ENCODE measurements at regions not wholly inside any gene's neighbourhood (a gene's known extent, or its start where the extent isn't known, plus 50 kb on each side); places are given as distances from the start of the nearest gene placed in this dataset.

DNA sequence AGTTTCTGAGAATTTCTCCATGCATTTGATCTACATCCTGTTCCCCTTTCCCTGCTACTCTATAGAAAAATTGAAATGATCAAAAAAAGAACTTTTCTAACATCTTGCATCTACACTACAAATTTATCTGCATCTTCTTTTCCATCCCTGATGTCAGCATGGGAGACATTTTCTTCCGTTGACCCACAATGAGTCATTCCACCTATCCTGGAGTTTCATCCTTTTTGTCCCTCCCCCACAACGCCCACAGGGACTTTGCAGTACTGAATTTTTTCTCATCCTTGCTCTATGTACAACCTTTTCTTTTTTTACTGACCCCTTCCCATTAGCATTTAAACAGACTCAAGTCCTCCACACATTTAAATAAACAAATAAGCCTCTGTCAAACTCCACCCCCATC, 112.2 kb upstream of the MROH9 start:
- no peak for TF ChIP-seq CTCF (IDR thresholded peaks at IDR 0.05; ENCODE audit: extremely low read depth, insufficient read depth, missing control alignments)
- in situ Hi-C loops (cut with MboI; ENCODE audit: low pct_unique_long_range_greater_than_20kb, low sequenced_read_pairs, unreplicated experiment), result no loop called here
- DNase-seq (ENCODE audit: low spot score), result no peak

- TF ChIP-seq CTCF (IDR thresholded peaks at IDR 0.05; ENCODE audit: extremely low read depth, insufficient read depth, missing control alignments), result no peak
- in situ Hi-C loops (cut with MboI; ENCODE audit: low pct_unique_long_range_greater_than_20kb, low sequenced_read_pairs, unreplicated experiment), result no loop called here
- no peak for DNase-seq (ENCODE audit: low spot score)
Observed at GRCh38 chr1:170831276-170831675, 104.1 kb upstream of the MROH9 start.

DNA sequence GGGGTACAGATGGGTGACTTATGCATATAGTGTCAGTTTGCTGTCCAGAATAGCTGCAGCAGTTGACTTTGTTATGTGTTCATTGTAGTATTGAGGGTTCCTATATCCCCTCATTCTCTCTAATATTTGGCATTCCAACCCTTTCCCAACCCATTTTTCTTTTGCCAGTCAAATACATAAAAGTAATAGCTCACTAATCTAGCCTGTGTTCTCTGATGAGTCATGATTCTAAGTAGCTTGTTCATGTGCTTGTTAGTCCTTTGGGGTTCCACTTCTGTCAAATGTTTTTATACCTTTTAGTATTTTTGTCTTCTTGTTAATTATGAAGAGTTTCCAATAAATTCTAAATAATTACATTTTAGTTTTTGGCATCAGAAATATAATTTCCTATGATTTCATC, 99.2 kb upstream of the MROH9 start:
- in situ Hi-C loops (cut with MboI; ENCODE audit: low pct_unique_long_range_greater_than_20kb, low sequenced_read_pairs, unreplicated experiment), result no loop called here
- no peak for TF ChIP-seq CTCF (IDR thresholded peaks at IDR 0.05; ENCODE audit: extremely low read depth, insufficient read depth, missing control alignments)
- DNase-seq (ENCODE audit: low spot score), result no peak

DNA sequence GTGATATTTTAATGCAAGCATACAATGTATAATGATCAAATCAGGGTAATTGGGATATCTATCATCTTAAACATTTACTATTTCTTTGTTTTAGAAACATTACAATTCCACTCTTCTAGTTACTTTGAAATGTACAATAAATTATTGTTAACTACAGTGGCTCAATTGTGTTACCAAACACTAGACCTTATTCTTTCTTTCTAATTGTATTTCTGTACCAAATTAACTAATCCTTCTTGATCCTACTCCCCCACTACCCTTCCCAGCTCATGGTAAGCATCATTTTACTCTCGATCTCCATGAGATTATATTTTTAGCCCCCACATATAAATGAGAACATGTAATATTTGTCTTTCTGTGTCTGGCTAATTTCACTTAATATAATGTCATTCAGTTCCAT, 95.0 kb upstream of the MROH9 start:
- in situ Hi-C loops (cut with MboI; ENCODE audit: low pct_unique_long_range_greater_than_20kb, low sequenced_read_pairs, unreplicated experiment), result no loop called here
- no peak for DNase-seq (ENCODE audit: low spot score)
- TF ChIP-seq CTCF (IDR thresholded peaks at IDR 0.05; ENCODE audit: extremely low read depth, insufficient read depth, missing control alignments), result no peak

DNA sequence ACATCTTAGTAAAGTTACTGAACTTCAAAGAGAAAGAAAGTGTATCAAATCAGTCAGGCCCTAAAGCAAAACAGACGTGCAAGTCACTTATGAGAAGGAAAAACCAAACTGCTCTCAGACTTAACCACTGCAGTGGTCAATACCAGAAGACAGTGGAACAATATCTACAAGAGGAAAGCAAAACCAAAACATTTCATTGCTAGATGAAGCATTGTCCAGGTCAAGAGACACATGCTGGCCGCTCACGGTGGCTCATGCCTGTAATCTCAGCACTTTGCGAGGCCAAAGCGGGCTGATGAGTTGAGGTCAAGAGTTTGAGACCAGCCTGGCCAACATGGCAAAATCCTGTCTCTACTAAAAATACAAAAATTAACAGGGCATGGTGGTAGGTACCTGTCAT, 82.0 kb upstream of the MROH9 start:
- TF ChIP-seq CTCF (IDR thresholded peaks at IDR 0.05; ENCODE audit: extremely low read depth, insufficient read depth, missing control alignments), result no peak
- peak; percentile 45 for DNase-seq (ENCODE audit: low spot score)

DNA sequence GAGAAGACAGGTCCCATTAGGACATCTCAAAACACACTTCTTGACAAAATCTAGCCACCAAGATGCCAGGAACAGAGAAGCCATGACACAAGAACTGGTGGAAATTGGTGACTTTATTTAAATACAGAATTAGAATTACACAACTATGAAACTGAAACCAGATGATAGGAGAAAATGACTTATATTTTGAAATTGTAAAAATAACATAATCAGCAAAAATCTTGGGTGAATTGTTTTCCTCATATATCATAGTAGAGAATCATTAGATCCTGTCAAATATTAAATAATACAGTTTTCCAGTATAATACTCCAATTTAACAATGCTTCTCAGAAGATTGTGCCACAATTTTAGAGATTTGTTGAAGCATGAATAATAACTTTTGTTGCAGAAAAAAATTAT, 81.5 kb upstream of the MROH9 start:
- no peak for TF ChIP-seq CTCF (IDR thresholded peaks at IDR 0.05; ENCODE audit: extremely low read depth, insufficient read depth, missing control alignments)
- in situ Hi-C loops (cut with MboI; ENCODE audit: low pct_unique_long_range_greater_than_20kb, low sequenced_read_pairs, unreplicated experiment), result no loop called here
- DNase-seq (ENCODE audit: low spot score), result no peak

More for the DNA sequence above, 82.0 kb upstream of the MROH9 start:
- in situ Hi-C loops (cut with MboI; ENCODE audit: low pct_unique_long_range_greater_than_20kb, low sequenced_read_pairs, unreplicated experiment), result no loop called here

GRCh38 chr1:170854677-170855076, 80.7 kb upstream of the MROH9 start:
- DNase-seq (ENCODE audit: low spot score), result no peak
- in situ Hi-C loops (cut with MboI; ENCODE audit: low pct_unique_long_range_greater_than_20kb, low sequenced_read_pairs, unreplicated experiment), result no loop called here
- no peak for TF ChIP-seq CTCF (IDR thresholded peaks at IDR 0.05; ENCODE audit: extremely low read depth, insufficient read depth, missing control alignments)
